ENCODE measurements at regions not wholly inside any gene's neighbourhood (a gene's known extent, or its start where the extent isn't known, plus 50 kb on each side); places are given as distances from the start of the nearest gene placed in this dataset.

DNA sequence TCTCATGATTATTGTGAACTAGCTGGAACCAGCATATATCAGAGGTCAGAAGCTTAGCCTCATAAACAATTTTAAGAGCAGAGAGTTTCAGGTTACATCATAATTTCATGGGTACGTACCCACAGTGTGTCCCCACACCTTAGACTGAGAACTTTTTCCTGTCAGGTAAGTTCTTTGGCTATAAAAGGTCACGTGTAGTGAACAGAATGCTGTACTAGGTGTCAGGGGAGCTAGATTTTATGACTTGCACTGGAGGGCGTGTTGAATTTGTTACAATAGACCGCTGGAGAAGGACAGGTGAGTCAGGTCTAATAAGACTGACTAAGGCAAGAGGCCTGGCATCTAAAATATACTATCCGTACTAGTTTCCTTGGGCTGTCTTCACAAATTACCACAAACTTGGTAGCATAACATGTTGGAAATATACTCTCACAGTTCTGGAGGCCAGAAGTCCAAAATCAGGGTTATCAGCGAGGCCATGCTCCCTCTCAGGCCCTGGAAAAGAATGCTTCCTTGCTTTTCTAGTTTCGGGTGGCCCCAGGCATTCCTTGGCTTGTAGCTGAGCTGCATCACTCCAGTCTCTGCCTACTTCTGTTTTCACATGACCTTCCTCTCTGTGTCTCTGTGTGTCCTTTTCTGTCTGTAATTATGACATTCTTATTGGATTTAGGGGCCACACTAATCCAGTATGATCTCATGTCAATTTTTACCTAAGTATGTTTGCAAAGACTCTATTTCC, 512.0 kb upstream of the NR3C2 start:
- no peaks in the 10 kb centered on the region for H3K36me3 ChIP-seq (ENCODE audit: control insufficient read depth, insufficient read depth, low read length)
- H3K4me3 ChIP-seq (replicated peaks; ENCODE audit: low read depth, low read length) = no peak overlapping the region
- H3K27me3 ChIP-seq (replicated peaks; ENCODE audit: control insufficient read depth, insufficient read depth, low read length) = no peaks in the 10 kb centered on the region
- TF ChIP-seq, protein P1, sequence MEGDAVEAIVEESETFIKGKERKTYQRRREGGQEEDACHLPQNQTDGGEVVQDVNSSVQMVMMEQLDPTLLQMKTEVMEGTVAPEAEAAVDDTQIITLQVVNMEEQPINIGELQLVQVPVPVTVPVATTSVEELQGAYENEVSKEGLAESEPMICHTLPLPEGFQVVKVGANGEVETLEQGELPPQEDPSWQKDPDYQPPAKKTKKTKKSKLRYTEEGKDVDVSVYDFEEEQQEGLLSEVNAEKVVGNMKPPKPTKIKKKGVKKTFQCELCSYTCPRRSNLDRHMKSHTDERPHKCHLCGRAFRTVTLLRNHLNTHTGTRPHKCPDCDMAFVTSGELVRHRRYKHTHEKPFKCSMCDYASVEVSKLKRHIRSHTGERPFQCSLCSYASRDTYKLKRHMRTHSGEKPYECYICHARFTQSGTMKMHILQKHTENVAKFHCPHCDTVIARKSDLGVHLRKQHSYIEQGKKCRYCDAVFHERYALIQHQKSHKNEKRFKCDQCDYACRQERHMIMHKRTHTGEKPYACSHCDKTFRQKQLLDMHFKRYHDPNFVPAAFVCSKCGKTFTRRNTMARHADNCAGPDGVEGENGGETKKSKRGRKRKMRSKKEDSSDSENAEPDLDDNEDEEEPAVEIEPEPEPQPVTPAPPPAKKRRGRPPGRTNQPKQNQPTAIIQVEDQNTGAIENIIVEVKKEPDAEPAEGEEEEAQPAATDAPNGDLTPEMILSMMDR (IDR thresholded peaks at IDR 0.05; ENCODE audit: insufficient read depth, low read length, poor library complexity, severe bottlenecking) = no peak
- no peak for DNase-seq (ENCODE audit: extremely low read depth, insufficient read length)

DNA sequence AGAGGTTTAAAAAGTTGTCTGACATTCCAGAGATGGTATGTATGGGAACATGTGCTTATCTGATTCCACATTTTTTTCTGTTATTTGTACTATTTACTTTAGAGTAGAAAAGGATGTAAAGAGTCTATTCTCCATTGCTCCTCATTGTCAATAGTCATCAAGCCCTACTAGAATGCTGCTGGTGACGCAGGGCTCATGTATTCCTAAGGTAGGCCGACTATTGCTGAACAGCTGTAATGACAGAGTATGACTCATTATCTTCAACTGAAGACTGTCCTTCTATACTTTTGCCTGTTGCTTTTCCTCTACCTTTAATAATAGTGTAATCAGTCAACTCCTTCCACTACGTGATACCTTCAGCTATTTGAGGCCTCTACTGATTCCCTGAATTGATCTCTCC, 509.1 kb upstream of the NR3C2 start:
- no peak for DNase-seq (ENCODE audit: extremely low read depth, insufficient read length)
- TF ChIP-seq, protein P1 (IDR thresholded peaks at IDR 0.05; ENCODE audit: insufficient read depth, low read length, poor library complexity, severe bottlenecking) = no peak
- no peaks in the 10 kb centered on the region for H3K36me3 ChIP-seq (ENCODE audit: control insufficient read depth, insufficient read depth, low read length)
- no peaks in the 10 kb centered on the region for H3K27me3 ChIP-seq (replicated peaks; ENCODE audit: control insufficient read depth, insufficient read depth, low read length)
- H3K4me3 ChIP-seq (replicated peaks; ENCODE audit: low read depth, low read length) = no peak overlapping the region

DNA sequence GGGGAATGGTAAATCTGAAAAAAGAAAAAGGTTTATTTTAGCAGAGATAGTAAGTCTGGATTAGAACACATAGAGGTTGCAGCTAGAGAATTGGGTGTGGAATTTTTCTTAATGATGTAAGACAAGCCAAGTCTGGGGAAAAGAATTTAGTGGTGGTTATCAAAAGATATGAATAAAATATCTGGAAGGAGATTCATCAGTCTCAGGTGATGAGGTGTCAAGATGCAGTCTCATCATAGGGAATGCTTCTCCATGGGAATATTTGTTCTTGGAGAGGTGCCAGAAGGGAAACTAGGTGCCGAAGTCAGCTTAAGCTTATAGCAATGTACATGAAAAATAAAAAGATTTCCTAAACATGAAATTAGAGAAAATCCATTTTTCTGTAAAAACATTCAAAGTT, 504.1 kb upstream of the NR3C2 start:
- Histone ChIP-seq H3K36me3 (ENCODE audit: control insufficient read depth, insufficient read depth, low read length) (no peaks in the 10 kb centered on the region), H3K27me3 (replicated peaks; ENCODE audit: control insufficient read depth, insufficient read depth, low read length) (no peaks in the 10 kb centered on the region), H3K4me3 (replicated peaks; ENCODE audit: low read depth, low read length) (no peak overlapping the region)
- TF ChIP-seq, protein P1 (IDR thresholded peaks at IDR 0.05; ENCODE audit: insufficient read depth, low read length, poor library complexity, severe bottlenecking) = no peak
- DNase-seq (ENCODE audit: extremely low read depth, insufficient read length) = no peak

DNA sequence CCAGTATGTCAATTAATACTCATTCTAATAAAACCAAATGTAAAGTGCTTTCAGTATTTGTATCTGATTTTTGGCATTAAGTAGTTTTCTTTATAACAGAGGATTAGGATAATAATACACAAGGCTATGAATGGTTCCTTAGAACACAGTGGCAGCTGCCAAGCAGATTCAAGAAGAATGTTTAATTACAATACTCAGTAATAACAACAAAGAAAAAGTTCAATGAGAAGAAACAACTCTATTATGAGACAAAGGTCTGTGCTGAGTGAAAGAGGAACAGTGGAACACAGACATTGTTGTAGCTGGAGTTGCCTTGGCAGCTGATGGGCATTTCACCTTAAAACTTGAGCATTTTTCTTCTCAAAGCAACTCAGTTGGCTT, 502.6 kb upstream of the NR3C2 start:
- DNase-seq (ENCODE audit: extremely low read depth, insufficient read length) = no peak
- H3K4me3 ChIP-seq (replicated peaks; ENCODE audit: low read depth, low read length) = no peak overlapping the region
- TF ChIP-seq, protein P1 (IDR thresholded peaks at IDR 0.05; ENCODE audit: insufficient read depth, low read length, poor library complexity, severe bottlenecking) = no peak
- no peaks in the 10 kb centered on the region for H3K27me3 ChIP-seq (replicated peaks; ENCODE audit: control insufficient read depth, insufficient read depth, low read length)
- H3K36me3 ChIP-seq (ENCODE audit: control insufficient read depth, insufficient read depth, low read length) = no peaks in the 10 kb centered on the region

DNA sequence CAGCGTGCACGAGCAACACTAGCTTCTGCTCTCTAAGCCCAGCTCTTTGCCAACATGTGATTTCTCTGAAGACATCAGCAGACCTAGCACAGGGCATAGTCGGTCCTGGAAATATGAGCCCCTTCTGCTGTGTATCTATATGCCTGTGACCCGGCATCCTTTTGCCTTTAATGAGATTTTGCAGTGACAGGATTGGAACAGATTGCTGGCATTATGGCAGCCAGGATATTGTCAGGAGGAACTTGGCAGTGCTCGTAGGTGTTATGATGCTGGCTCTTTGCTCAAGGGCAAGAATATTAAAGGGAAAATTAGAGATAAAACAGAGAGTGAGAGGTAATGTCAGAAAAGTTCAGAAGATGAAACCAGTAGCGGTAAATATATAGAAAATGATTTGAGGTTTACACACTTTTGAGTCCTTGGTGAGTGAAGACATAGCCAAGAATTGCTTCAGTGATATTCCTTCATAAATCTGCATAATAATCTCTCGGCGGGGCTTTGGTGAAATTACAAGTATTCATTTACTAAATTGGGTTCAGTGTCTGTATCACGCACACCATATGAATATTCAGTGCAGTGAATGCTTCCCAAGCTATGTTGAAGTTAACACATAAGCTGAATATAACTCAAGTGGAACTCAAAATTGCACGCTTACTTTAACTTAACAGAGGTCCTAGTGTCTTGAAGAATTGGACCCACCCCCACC, 502.1 kb upstream of the NR3C2 start:
- TF ChIP-seq, protein P1 (IDR thresholded peaks at IDR 0.05; ENCODE audit: insufficient read depth, low read length, poor library complexity, severe bottlenecking) = no peak
- Histone ChIP-seq H3K27me3 (replicated peaks; ENCODE audit: control insufficient read depth, insufficient read depth, low read length) (no peaks in the 10 kb centered on the region), H3K36me3 (ENCODE audit: control insufficient read depth, insufficient read depth, low read length) (no peaks in the 10 kb centered on the region), H3K4me3 (replicated peaks; ENCODE audit: low read depth, low read length) (no peak overlapping the region)
- DNase-seq (ENCODE audit: extremely low read depth, insufficient read length) = no peak
